ENCODE measurements at regions not wholly inside any gene's neighbourhood (a gene's known extent, or its start where the extent isn't known, plus 50 kb on each side); places are given as distances from the start of the nearest gene placed in this dataset.
"Not testable (repeated sequence)": the region's sequence is repeated elsewhere in the genome, so short reads cannot be mapped to it uniquely, and the experiment has no call there.

DNA sequence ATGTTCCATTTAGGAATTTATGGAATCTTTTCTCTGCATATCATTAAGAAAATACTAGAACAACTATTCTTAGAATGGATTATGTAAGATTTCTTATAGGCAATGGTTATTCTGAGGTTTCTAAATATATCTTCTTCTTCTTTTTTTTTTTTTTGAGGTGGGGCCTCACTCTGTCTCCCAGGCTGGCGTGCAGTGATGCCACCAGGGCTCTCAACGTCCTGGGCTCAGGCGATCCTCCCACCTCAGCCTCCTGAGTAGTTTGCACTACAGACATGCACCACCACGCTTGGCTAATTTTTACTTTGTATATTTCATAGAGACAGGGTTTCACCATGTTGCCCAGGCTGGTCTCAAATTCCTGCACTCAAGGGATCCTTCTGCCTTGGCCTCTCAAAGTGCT lies 137.2 kb downstream of the SREK1 start:
- TF ChIP-seq, protein P1, sequence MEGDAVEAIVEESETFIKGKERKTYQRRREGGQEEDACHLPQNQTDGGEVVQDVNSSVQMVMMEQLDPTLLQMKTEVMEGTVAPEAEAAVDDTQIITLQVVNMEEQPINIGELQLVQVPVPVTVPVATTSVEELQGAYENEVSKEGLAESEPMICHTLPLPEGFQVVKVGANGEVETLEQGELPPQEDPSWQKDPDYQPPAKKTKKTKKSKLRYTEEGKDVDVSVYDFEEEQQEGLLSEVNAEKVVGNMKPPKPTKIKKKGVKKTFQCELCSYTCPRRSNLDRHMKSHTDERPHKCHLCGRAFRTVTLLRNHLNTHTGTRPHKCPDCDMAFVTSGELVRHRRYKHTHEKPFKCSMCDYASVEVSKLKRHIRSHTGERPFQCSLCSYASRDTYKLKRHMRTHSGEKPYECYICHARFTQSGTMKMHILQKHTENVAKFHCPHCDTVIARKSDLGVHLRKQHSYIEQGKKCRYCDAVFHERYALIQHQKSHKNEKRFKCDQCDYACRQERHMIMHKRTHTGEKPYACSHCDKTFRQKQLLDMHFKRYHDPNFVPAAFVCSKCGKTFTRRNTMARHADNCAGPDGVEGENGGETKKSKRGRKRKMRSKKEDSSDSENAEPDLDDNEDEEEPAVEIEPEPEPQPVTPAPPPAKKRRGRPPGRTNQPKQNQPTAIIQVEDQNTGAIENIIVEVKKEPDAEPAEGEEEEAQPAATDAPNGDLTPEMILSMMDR (IDR thresholded peaks at IDR 0.05; ENCODE audit: low read depth, low read length): no peak
- ChIA-PET CTCF (no interaction called here), POLR2A (no interaction called here)
- Histone ChIP-seq H3K9me3 (ENCODE audit: control insufficient read depth, insufficient read depth, low read length) (no peaks in the 10 kb centered on the region), H3K27ac (ENCODE audit: low read depth, low read length) (no peak overlapping the region), H3K4me3 (ENCODE audit: low read depth, low read length) (no peak overlapping the region), H3K27me3 (ENCODE audit: control insufficient read depth, insufficient read depth, low read length) (peaks cover 5% of the 10 kb centered on the region)
- DNase-seq (ENCODE audit: low read depth, low spot score): no peak

DNA sequence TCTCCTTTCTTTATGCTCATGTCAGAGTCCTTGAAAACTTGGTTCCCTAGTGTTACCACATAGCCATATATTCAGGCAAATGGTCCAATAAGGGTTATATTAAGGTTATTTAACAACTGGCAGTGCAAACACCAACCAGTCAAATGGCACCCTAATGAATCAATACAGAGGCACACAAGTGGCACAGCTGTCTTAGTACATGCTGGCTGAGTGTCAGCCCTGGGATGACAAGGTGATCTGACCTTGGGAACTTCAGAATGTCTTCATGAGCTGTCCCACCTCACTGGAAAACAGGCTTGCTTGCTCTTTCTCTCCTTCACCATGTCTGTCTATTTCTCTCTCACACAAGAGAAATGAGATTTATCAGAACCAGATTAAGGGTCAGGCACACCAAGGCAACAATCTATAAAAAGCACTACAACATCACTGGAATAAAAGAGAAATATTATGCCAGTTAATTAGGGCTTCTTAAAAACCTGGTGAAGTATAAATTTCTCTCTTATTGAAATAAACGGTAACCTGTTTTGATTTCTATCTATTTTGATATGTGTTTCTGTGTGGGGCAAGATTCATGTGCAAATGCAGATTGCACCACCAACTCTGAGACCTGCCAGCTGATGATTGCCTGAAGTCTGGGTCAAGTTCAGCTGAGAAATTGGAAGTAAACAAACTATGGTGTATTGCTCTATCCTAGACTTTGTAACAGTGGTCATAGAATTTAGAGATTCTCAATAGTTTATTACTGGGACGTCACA lies 140.7 kb downstream of the SREK1 start:
- TF ChIP-seq, protein P1 (IDR thresholded peaks at IDR 0.05; ENCODE audit: low read depth, low read length): no peak
- ChIA-PET POLR2A (no interaction called here), CTCF (interaction anchor here (1.6 kb wide), 1 partner anchor 24 kb away, joined by 4 read pairs; no protein-coding TSS in a partner anchor)
- Histone ChIP-seq H3K27me3 (ENCODE audit: control insufficient read depth, insufficient read depth, low read length) (peaks cover 2% of the 10 kb centered on the region), H3K9me3 (ENCODE audit: control insufficient read depth, insufficient read depth, low read length) (no peaks in the 10 kb centered on the region), H3K27ac (ENCODE audit: low read depth, low read length) (no peak overlapping the region), H3K4me3 (ENCODE audit: low read depth, low read length) (no peak overlapping the region)
- DNase-seq (ENCODE audit: low read depth, low spot score): no peak

DNA sequence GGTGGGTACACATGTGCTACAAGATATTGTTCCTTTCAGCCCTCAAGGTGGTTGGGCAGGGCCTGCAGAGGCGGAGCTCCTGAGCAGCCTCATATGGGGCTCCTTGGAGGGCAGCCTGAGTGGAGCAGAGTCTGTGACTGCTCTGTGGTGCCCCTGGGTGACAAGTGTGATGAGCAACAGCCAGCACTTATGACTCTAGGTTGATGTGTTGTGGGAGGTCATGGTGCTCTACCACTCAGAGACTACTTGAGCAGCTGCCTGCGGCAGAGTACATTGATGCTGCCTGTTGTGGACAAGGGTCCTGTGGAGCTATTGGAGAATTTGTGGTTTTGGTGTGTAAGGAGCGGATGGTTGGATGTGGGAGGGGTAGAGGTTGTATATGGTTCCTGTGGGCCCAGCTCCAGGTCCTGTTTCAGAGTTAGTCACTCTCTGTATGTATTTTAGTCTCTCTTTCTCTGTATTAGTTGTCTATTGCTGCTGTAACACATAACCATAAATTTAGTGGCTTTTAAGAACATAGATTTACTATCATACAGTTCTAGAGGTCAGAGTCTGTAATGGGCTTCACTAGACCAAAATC lies 141.3 kb downstream of the SREK1 start:
- H3K27me3 ChIP-seq (ENCODE audit: control insufficient read depth, insufficient read depth, low read length): peaks cover 2% of the 10 kb centered on the region
- no peaks in the 10 kb centered on the region for H3K9me3 ChIP-seq (ENCODE audit: control insufficient read depth, insufficient read depth, low read length)
- TF ChIP-seq, protein P1 (IDR thresholded peaks at IDR 0.05; ENCODE audit: low read depth, low read length): no peak
- DNase-seq (ENCODE audit: low read depth, low spot score): no peak
- ChIA-PET CTCF (interaction anchor here (0.8 to 1.4 kb wide), 2 partner anchors 21 to 22 kb away, joined by 3 to 4 read pairs; no protein-coding TSS in a partner anchor), POLR2A (no interaction called here)
- no peak overlapping the region for H3K27ac ChIP-seq (ENCODE audit: low read depth, low read length)
- H3K4me3 ChIP-seq (ENCODE audit: low read depth, low read length): no peak overlapping the region

DNA sequence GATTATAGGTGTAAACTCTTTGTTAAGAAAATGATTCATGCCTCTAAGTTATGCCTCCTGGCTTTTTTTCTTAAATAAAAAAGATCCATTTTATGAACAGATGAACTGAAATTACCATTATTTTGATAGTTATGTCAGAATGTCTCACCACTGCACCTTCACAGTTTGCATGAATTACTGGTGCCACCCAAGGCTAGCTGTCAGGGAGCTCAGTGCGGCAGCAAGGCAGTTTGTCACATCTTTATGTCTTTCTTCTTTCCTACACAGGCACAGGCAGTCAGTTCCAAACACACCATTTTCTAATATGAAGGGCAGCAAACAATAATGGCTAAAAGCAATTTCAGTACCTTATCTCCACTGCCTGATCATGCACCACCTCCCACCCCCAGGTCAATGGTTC lies 147.7 kb downstream of the SREK1 start:
- CTCF ChIA-PET: interaction anchor here (2.3 kb wide), 1 partner anchor 15 kb away, joined by 11 read pairs; no protein-coding TSS in a partner anchor
- DNase-seq (ENCODE audit: low read depth, low spot score): no peak
- POLR2A ChIA-PET: no interaction called here
- no peak overlapping the region for H3K4me3 ChIP-seq (ENCODE audit: low read depth, low read length)
- no peaks in the 10 kb centered on the region for H3K9me3 ChIP-seq (ENCODE audit: control insufficient read depth, insufficient read depth, low read length)
- TF ChIP-seq, protein P1 (IDR thresholded peaks at IDR 0.05; ENCODE audit: low read depth, low read length): no peak
- no peaks in the 10 kb centered on the region for H3K27me3 ChIP-seq (ENCODE audit: control insufficient read depth, insufficient read depth, low read length)
- H3K27ac ChIP-seq (ENCODE audit: low read depth, low read length): no peak overlapping the region

DNA sequence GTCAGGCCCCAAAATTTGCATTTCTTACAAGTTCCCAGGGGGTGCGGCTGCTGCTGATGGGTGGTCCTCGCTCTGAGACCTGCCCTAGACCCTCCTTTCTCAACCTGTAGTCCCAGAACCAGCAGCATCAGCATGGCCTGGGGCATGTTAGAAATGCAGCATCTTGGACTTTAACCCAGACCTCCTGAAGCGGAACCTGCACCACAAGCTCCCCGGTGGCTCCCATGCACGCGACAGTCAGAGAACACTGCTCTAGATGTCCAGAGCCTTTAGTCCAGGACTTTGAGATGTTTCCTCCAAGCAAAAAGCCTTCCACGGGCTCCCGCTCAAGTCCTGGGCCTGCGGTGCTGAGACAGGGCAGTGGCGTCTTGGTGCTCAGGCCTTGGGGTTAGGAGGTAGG lies 149.8 kb downstream of the SREK1 start:
- H3K27ac ChIP-seq (ENCODE audit: low read depth, low read length); H3K27me3 ChIP-seq (ENCODE audit: control insufficient read depth, insufficient read depth, low read length); H3K9me3 ChIP-seq (ENCODE audit: control insufficient read depth, insufficient read depth, low read length); H3K4me3 ChIP-seq (ENCODE audit: low read depth, low read length); POLR2A ChIA-PET; DNase-seq (ENCODE audit: low read depth, low spot score): not testable (repeated sequence)
- CTCF ChIA-PET: interaction anchor here (3.2 kb wide), 1 partner anchor 12 kb away, joined by 15 read pairs; no protein-coding TSS in a partner anchor

Data from AG04450 (cell line).